GM23338 (cell line): ENCODE measurements at regions not wholly inside any gene's neighbourhood (a gene's known extent, or its start where the extent isn't known, plus 50 kb on each side); places are given as distances from the start of the nearest gene placed in this dataset.
"Not testable (repeated sequence)": the region's sequence is repeated elsewhere in the genome, so short reads cannot be mapped to it uniquely, and the experiment has no call there.

Source experiments
- ATAC-seq: fragments of 200-7000 bp; cut with Tn5 transposase; 3 replicates; pipeline ENCODE4 v1.9.1; 2020
- DNase-seq: peaks from one replicate; pipeline ENCODE4 v3.0.0-alpha.2; 2015; ENCODE audit warnings: low spot score
- H2AFZ ChIP-seq: fragments of 200-600 bp; sonication (generic); 2 replicates; pipeline ENCODE4 v1.8.0; 2016; ENCODE audit warnings: antibody characterized with exemption, mild to moderate bottlenecking, moderate library complexity
- H3F3A ChIP-seq: fragments of 200-600 bp; sonication (generic); replicated peaks from 2 replicates; pipeline ENCODE4 v1.8.0; 2017; ENCODE audit warnings: antibody characterized with exemption, mixed run types, low read depth
- H3K27ac ChIP-seq: fragments of 200-600 bp; sonication (generic); 2 replicates; pipeline ENCODE4 v1.6.1; 2016; ENCODE audit warnings: low read depth
- H3K27me3 ChIP-seq: fragments of 200-600 bp; sonication (generic); 2 replicates; pipeline ENCODE4 v1.8.0; 2016; ENCODE audit warnings: mild to moderate bottlenecking, mixed run types, moderate library complexity; ENCODE audit not compliant: insufficient read depth
- H3K36me3 ChIP-seq: fragments of 200-600 bp; sonication (generic); 2 replicates; pipeline ENCODE4 v1.8.0; 2016; ENCODE audit warnings: mild to moderate bottlenecking; ENCODE audit not compliant: insufficient read depth
- H3K4me1 ChIP-seq: fragments of 200-600 bp; sonication (generic); 2 replicates; pipeline ENCODE4 v1.8.0; 2016; ENCODE audit warnings: mild to moderate bottlenecking, moderate library complexity; ENCODE audit not compliant: insufficient read depth
- H3K4me2 ChIP-seq: fragments of 200-600 bp; sonication (generic); 2 replicates; pipeline ENCODE4 v1.7.1; 2017; ENCODE audit warnings: mixed run types
- H3K4me3 ChIP-seq: fragments of 200-600 bp; sonication (generic); 2 replicates; pipeline ENCODE4 v1.6.1; 2016; ENCODE audit warnings: mixed run types
- H3K79me2 ChIP-seq: fragments of 200-600 bp; sonication (generic); replicated peaks from 2 replicates; pipeline ENCODE4 v1.8.0; 2017; ENCODE audit warnings: mild to moderate bottlenecking; ENCODE audit not compliant: insufficient read depth
- H3K9me2 ChIP-seq: fragments of 200-600 bp; sonication (generic); 2 replicates; pipeline ENCODE4 v1.8.0; 2017; ENCODE audit not compliant: insufficient read depth
- H4K20me1 ChIP-seq: fragments of 200-600 bp; sonication (generic); replicated peaks from 2 replicates; pipeline ENCODE4 v1.8.0; 2017; ENCODE audit warnings: mild to moderate bottlenecking; ENCODE audit not compliant: insufficient read depth
- H3K27ac Mint-ChIP-seq: 2 replicates; pipeline ENCODE4 v1.8.0; 2020; ENCODE audit warnings: inconsistent platforms, mild to moderate bottlenecking, moderate library complexity, mixed read lengths
- H3K27me3 Mint-ChIP-seq: 3 replicates; pipeline ENCODE4 v1.8.0; 2022; ENCODE audit warnings: low read depth, mild to moderate bottlenecking, moderate library complexity, mixed read lengths, inconsistent platforms; ENCODE audit not compliant: insufficient read depth, poor library complexity
- H3K36me3 Mint-ChIP-seq: 3 replicates; pipeline ENCODE4 v1.8.0; 2021; ENCODE audit warnings: low read depth, mild to moderate bottlenecking, inconsistent platforms, moderate library complexity, mixed read lengths
- H3K4me1 Mint-ChIP-seq: 3 replicates; pipeline ENCODE4 v1.8.0; 2020; ENCODE audit warnings: mild to moderate bottlenecking, inconsistent platforms, mixed read lengths
- H3K4me3 Mint-ChIP-seq: 3 replicates; pipeline ENCODE4 v1.8.0; 2021; ENCODE audit warnings: moderate library complexity, mild to moderate bottlenecking, inconsistent platforms, mixed read lengths
- H3K9me3 Mint-ChIP-seq: 3 replicates; pipeline ENCODE4 v1.8.0; 2020; ENCODE audit warnings: moderate library complexity, mild to moderate bottlenecking, inconsistent platforms, mixed read lengths
- CREB1 ChIP-seq: fragments of 250-450 bp; sonication (Bioruptor Pico); IDR thresholded peaks from 2 replicates; pipeline ENCODE4 v1.5.0; 2020; ENCODE audit warnings: low read depth, mild to moderate bottlenecking, moderate library complexity
- CTCF ChIP-seq, 2 experiments: fragments of 200-600 bp in 1 of 2; sonication (generic) in 1 of 2; conservative IDR thresholded peaks; 2 replicates each; pipeline versions ENCODE4 v1.5.1 to v1.6.1; 2016 to 2017; ENCODE audit warnings: antibody characterized with exemption in 2 of 2, low read depth in 2 of 2, mild to moderate bottlenecking in 2 of 2, moderate library complexity in 1 of 2
- ETS1 ChIP-seq: IDR thresholded peaks from 2 replicates; pipeline ENCODE4 v1.6.1; 2016; ENCODE audit warnings: antibody characterized with exemption
- JUNB ChIP-seq: IDR thresholded peaks from one replicate; pipeline ENCODE4 v1.6.1; 2016; ENCODE audit warnings: antibody characterized with exemption; ENCODE audit not compliant: unreplicated experiment
- REST ChIP-seq: IDR thresholded peaks from one replicate; pipeline ENCODE4 v1.6.1; 2018; ENCODE audit warnings: antibody characterized with exemption; ENCODE audit not compliant: unreplicated experiment
- ZNF114 ChIP-seq: fragments of 250-450 bp; sonication (Bioruptor Pico); IDR thresholded peaks from 2 replicates; pipeline ENCODE4 v1.5.0; 2020; ENCODE audit warnings: mild to moderate bottlenecking, moderate library complexity
- ZNF331 ChIP-seq: fragments of 250-450 bp; sonication (Bioruptor Pico); IDR thresholded peaks from 2 replicates; pipeline ENCODE4 v1.5.0; 2020; ENCODE audit warnings: low read depth, mild to moderate bottlenecking, moderate library complexity

GRCh38 chr2:47282621-47283272 lies 86.4 kb upstream of the EPCAM start (continued):
- no peak for TF ChIP-seq ETS1
- no peak for TF ChIP-seq REST
- TF ChIP-seq CTCF (conservative IDR thresholded peaks at IDR 0.05; ENCODE audit: low read depth in 2 of 2): no peak
- TF ChIP-seq ZNF331 (CRISPR knock-in tag): no peak
- TF ChIP-seq JUNB: no peak

GRCh38 chr2:47279525-47279924 lies 89.6 kb upstream of the EPCAM start:
- not testable (repeated sequence) for H3K4me1 ChIP-seq, H3K36me3 Mint-ChIP-seq, H3K27me3 Mint-ChIP-seq, H3K4me3 Mint-ChIP-seq, H3F3A ChIP-seq, H3K36me3 ChIP-seq, H3K27me3 ChIP-seq, H2AFZ ChIP-seq, ATAC-seq, H3K27ac ChIP-seq, H3K4me2 ChIP-seq, DNase-seq, H3K27ac Mint-ChIP-seq, H4K20me1 ChIP-seq, H3K9me2 ChIP-seq, H3K4me3 ChIP-seq, H3K79me2 ChIP-seq
- H3K9me3 Mint-ChIP-seq: peaks cover 24% of the 10 kb centered on the region
- H3K4me1 Mint-ChIP-seq: peaks cover 19% of the 10 kb centered on the region

- H3K4me1 ChIP-seq: peaks cover 16% of the 10 kb centered on the region
- Mint-ChIP-seq H3K27me3 (peaks cover 4% of the 10 kb centered on the region), H3K27ac (no peak overlapping the region), H3K9me3 (peaks cover 20% of the 10 kb centered on the region), H3K4me3 (no peak overlapping the region), H3K4me1 (peaks cover 19% of the 10 kb centered on the region), H3K36me3 (peaks cover 4% of the 10 kb centered on the region; the same call in 2 of the 3 replicates)
- H3K4me2 ChIP-seq: no peak overlapping the region
- DNase-seq (no peak), ATAC-seq (no peak)
- no peaks in the 10 kb centered on the region for H4K20me1 ChIP-seq
- no peak overlapping the region for H3K4me3 ChIP-seq
- peaks cover 3% of the 10 kb centered on the region; the same call in 1 of the 2 replicates for H3F3A ChIP-seq
- no peak overlapping the region for H2AFZ ChIP-seq
- H3K27me3 ChIP-seq: no peaks in the 10 kb centered on the region
- H3K36me3 ChIP-seq: no peaks in the 10 kb centered on the region
- no peaks in the 10 kb centered on the region for H3K9me2 ChIP-seq
- H3K79me2 ChIP-seq: no peaks in the 10 kb centered on the region
- H3K27ac ChIP-seq: no peak overlapping the region
- TF ChIP-seq CREB1: no peak
- TF ChIP-seq ZNF114 (CRISPR knock-in tag): no peak
Observed at GRCh38 chr2:47277987-47278386, 91.1 kb upstream of the EPCAM start.
